ENCODE measurements at regions not wholly inside any gene's neighbourhood (a gene's known extent, or its start where the extent isn't known, plus 50 kb on each side); places are given as distances from the start of the nearest gene placed in this dataset.

DNA sequence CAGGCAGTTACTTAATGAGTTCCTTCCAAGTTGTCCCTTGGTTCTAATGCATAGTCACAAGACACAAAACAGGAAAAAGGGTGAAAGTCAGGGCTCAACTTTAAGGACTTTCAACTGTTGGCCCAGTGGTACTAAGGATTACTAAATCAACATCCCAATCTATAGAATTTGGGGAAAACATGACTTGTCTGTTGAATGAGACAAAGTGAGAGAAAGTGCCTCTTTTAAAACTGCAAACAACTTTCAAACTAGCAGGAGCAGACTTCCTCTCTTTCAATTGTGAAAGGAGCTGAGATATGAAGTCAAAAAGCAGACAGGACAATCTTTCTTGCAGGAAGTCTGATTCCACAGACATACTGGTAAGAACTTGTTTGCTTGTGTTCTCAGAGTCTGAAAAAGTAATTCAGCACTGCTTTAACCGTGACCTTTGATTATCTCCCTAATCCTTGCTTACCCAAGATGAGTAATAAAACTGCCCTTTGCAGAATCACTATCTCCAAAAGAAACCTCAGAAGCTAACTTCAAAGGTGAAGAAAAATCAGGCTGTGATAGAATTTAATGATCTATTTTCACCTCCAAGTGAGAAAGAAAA is 960.7 kb upstream of the RAG2 start:
- no peaks in the 10 kb centered on the region for H3K36me3 ChIP-seq
- 11 to 26% (median 25%) methylated on average over 1 of the region's 1 CpG for WGBS, 3 donors
- no peak overlapping the region for H3K4me3 ChIP-seq
- TF ChIP-seq POLR2A (IDR thresholded peaks at IDR 0.05) = no peak
- no peak for TF ChIP-seq EP300 (IDR thresholded peaks at IDR 0.05)
- TF ChIP-seq, protein P1, sequence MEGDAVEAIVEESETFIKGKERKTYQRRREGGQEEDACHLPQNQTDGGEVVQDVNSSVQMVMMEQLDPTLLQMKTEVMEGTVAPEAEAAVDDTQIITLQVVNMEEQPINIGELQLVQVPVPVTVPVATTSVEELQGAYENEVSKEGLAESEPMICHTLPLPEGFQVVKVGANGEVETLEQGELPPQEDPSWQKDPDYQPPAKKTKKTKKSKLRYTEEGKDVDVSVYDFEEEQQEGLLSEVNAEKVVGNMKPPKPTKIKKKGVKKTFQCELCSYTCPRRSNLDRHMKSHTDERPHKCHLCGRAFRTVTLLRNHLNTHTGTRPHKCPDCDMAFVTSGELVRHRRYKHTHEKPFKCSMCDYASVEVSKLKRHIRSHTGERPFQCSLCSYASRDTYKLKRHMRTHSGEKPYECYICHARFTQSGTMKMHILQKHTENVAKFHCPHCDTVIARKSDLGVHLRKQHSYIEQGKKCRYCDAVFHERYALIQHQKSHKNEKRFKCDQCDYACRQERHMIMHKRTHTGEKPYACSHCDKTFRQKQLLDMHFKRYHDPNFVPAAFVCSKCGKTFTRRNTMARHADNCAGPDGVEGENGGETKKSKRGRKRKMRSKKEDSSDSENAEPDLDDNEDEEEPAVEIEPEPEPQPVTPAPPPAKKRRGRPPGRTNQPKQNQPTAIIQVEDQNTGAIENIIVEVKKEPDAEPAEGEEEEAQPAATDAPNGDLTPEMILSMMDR (IDR thresholded peaks at IDR 0.05) = no peak
- no peak overlapping the region for H3K27ac ChIP-seq
- H3K9me3 ChIP-seq = no peaks in the 10 kb centered on the region
- H3K27me3 ChIP-seq = no peaks in the 10 kb centered on the region
- intact Hi-C loops (cut with DNase I) = no loop called here
- H3K4me1 ChIP-seq (ENCODE audit: insufficient read depth) = no peaks in the 10 kb centered on the region
- DNase-seq = no peak

DNA sequence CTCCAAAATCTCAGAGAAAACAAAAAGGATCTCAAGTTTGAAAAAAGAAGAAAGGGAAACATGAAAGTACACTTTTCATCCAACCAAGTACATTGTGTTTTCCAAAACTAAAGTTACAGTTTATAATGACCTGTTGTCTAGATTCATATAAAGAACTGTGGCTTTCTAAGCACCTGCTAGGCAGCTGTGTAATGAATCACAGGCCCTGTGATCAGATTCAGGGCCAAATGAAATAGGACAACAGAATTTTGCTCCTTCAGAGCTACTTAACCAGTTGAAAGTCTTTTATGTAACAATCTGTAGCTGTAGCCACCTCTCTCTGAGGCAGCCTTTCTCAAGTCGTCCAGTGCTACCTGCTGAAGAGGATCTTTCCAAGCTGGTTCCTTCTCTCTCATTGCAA is 960.0 kb upstream of the RAG2 start:
- no peaks in the 10 kb centered on the region for H3K27me3 ChIP-seq
- intact Hi-C loops (cut with DNase I) = no loop called here
- DNase-seq = no peak
- no peak overlapping the region for H3K27ac ChIP-seq
- H3K4me1 ChIP-seq (ENCODE audit: insufficient read depth) = no peaks in the 10 kb centered on the region
- no peaks in the 10 kb centered on the region for H3K36me3 ChIP-seq
- no peaks in the 10 kb centered on the region for H3K9me3 ChIP-seq
- no peak overlapping the region for H3K4me3 ChIP-seq
- TF ChIP-seq, protein P1 (IDR thresholded peaks at IDR 0.05) = no peak
- TF ChIP-seq EP300 (IDR thresholded peaks at IDR 0.05) = no peak
- no peak for TF ChIP-seq POLR2A (IDR thresholded peaks at IDR 0.05)
- 55 to 61% (median 56%) methylated on average over 1 of the region's 1 CpG for WGBS, 3 donors

DNA sequence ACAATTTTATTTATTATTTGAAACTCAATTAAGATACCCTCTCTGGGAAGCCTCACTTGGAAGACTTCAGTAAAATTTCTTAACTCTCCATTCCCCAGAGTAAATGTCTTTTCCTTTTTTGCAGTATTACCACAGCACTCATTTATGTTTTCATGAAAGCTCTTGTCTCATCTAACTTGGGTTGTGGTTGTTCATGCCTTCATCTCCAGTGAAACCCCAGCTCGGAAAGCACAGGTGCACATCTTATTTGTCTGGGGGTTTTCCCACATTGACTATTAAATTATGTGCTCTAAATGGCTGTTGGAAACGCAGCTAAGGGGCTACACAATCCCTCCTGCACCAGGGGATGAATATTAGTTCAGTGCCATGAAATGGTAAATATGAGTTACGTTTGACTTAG is 954.2 kb upstream of the RAG2 start:
- H3K4me3 ChIP-seq = no peak overlapping the region
- H3K4me1 ChIP-seq (ENCODE audit: insufficient read depth) = no peaks in the 10 kb centered on the region
- no peaks in the 10 kb centered on the region for H3K9me3 ChIP-seq
- 84 to 86% (median 85%) methylated on average over 3 of the region's 3 CpGs for WGBS, 3 donors
- no peak for DNase-seq
- no peaks in the 10 kb centered on the region for H3K36me3 ChIP-seq
- TF ChIP-seq EP300 (IDR thresholded peaks at IDR 0.05) (no peak), POLR2A (IDR thresholded peaks at IDR 0.05) (no peak)
- TF ChIP-seq, protein P1 (IDR thresholded peaks at IDR 0.05) = no peak
- H3K27ac ChIP-seq = no peak overlapping the region
- no peaks in the 10 kb centered on the region for H3K27me3 ChIP-seq
- intact Hi-C loops (cut with DNase I) = no loop called here

DNA sequence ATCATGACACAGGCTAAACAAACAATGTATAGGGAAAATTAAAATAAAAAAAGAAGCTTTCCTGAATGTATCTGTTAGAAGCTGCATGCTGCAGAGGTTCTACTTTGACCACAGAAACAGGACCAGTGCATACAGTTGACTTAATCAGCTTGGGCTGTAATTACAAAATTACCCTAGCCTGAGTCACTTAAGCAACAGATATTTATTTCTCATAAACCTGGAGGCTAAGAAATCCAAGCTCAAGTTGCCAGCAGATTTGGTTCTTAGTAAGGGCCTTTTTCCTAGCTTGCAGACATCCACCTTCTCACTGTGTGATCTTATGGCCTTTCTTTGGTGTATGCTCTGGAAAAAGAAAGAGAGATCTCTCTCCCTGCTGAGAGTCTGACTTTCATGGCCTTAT is 946.5 kb upstream of the RAG2 start:
- Histone ChIP-seq H3K4me1 (ENCODE audit: insufficient read depth) (no peaks in the 10 kb centered on the region), H3K27me3 (no peaks in the 10 kb centered on the region), H3K4me3 (no peak overlapping the region), H3K27ac (no peak overlapping the region), H3K9me3 (no peaks in the 10 kb centered on the region), H3K36me3 (no peaks in the 10 kb centered on the region)
- intact Hi-C loops (cut with DNase I) = no loop called here
- TF ChIP-seq EP300 (IDR thresholded peaks at IDR 0.05) = no peak
- TF ChIP-seq POLR2A (IDR thresholded peaks at IDR 0.05) = no peak
- TF ChIP-seq, protein P1 (IDR thresholded peaks at IDR 0.05) = no peak
- no peak for DNase-seq

All from ovary (tissue), 7 donors.